SK-N-SH (cell line): ENCODE measurements at regions not wholly inside any gene's neighbourhood (a gene's known extent, or its start where the extent isn't known, plus 50 kb on each side); places are given as distances from the start of the nearest gene placed in this dataset.
A peak's percentile ranks its signal among the peaks of the same experiment; 100 is the strongest.

Experiments
- CTCF ChIA-PET: fragments of 300-600, 350-600 bp; formaldehyde crosslinking; extraction: SDS; loops from one replicate; lab custom pipeline; 2021; lab: Yijun Ruan, JAX
- POLR2A ChIA-PET: fragments of 350-600 bp; sonication (Branson Sonifier 250); formaldehyde crosslinking; extraction: SDS; loops from one replicate; lab custom pipeline; 2020; ENCODE audit warnings: antibody characterized with exemption, inconsistent platforms; lab: Yijun Ruan, JAX
- DNase-seq: peaks from one replicate; pipeline ENCODE4 v3.0.0; 2012
- H2AFZ ChIP-seq: fragments of 200-600 bp; sonication (generic); 2 replicates; pipeline ENCODE4 v1.8.1; 2016; ENCODE audit warnings: antibody characterized with exemption, mild to moderate bottlenecking, low read depth
- H3F3A ChIP-seq: fragments of 200-600 bp; sonication (generic); replicated peaks from 2 replicates; pipeline ENCODE3; 2016; ENCODE audit warnings: antibody characterized with exemption, mild to moderate bottlenecking; ENCODE audit not compliant: insufficient read depth
- H3K27ac ChIP-seq, 2 experiments: fragments of 200-500 bp in 1 of 2; fragments of 200-600 bp in 1 of 2; sonication (Bioruptor generic) in 1 of 2; sonication (generic), shearing (Covaris generic) in 1 of 2; 2 replicates each; pipeline versions ENCODE4 v1.5.1 to v1.6.1; 2014 to 2016; ENCODE audit warnings: low read depth in 2 of 2, inconsistent platforms in 1 of 2, low read length in 1 of 2, mild to moderate bottlenecking in 1 of 2, mixed read lengths in 1 of 2
- H3K27me3 ChIP-seq: fragments of 200-600 bp; sonication (generic), shearing (Covaris generic); 2 replicates; pipeline ENCODE4 v1.6.1; 2016; ENCODE audit warnings: mixed run types; ENCODE audit not compliant: insufficient read depth
- H3K36me3 ChIP-seq, 2 experiments: fragments of 200-500 bp in 1 of 2; fragments of 200-600 bp in 1 of 2; sonication (Bioruptor generic) in 1 of 2; sonication (generic) in 1 of 2; replicated peaks in 1 of 2; 2 replicates each; pipeline versions ENCODE3 to v1.5.1; 2014 to 2016; ENCODE audit warnings: low read length in 1 of 2, mild to moderate bottlenecking in 1 of 2; ENCODE audit not compliant: insufficient read depth in 2 of 2, control insufficient read depth in 1 of 2
- H3K4me1 ChIP-seq, 2 experiments: fragments of 200-500 bp in 1 of 2; fragments of 200-600 bp in 1 of 2; sonication (Bioruptor generic) in 1 of 2; sonication (generic), shearing (Covaris generic) in 1 of 2; 2 replicates each; pipeline versions ENCODE4 v1.5.1 to v1.6.1; 2014 to 2016; ENCODE audit warnings: low read depth in 1 of 2, low read length in 1 of 2, mixed run types in 1 of 2; ENCODE audit not compliant: insufficient read depth in 2 of 2, control insufficient read depth in 1 of 2
- H3K4me2 ChIP-seq: fragments of 200-600 bp; sonication (generic), shearing (Covaris generic); 2 replicates; pipeline ENCODE4 v1.6.1; 2017; ENCODE audit warnings: mixed run types
- H3K4me3 ChIP-seq, 2 experiments: fragments of 200-500 bp in 1 of 2; fragments of 200-600 bp in 1 of 2; sonication (Bioruptor generic) in 1 of 2; sonication (generic), shearing (Covaris generic) in 1 of 2; 2 replicates each; pipeline versions ENCODE4 v1.5.1 to v1.8.1; 2014 to 2016; ENCODE audit warnings: low read depth in 2 of 2, inconsistent platforms in 1 of 2, low read length in 1 of 2, mild to moderate bottlenecking in 1 of 2, mixed read lengths in 1 of 2, moderate library complexity in 1 of 2
- H3K79me2 ChIP-seq: fragments of 200-600 bp; sonication (generic); 2 replicates; pipeline ENCODE4 v1.8.1; 2017; ENCODE audit warnings: mild to moderate bottlenecking; ENCODE audit not compliant: insufficient read depth
- H3K9ac ChIP-seq: fragments of 200-600 bp; sonication (generic); 2 replicates; pipeline ENCODE4 v1.6.1; 2017; ENCODE audit warnings: mixed run types
- H3K9me2 ChIP-seq: fragments of 200-600 bp; sonication (generic); 2 replicates; pipeline ENCODE4 v1.6.1; 2017; ENCODE audit warnings: mixed run types
- H3K9me3 ChIP-seq: fragments of 200-600 bp; sonication (generic); 2 replicates; pipeline ENCODE4 v1.6.1; 2017; ENCODE audit warnings: mixed run types, mild to moderate bottlenecking, moderate library complexity
- H4K20me1 ChIP-seq: fragments of 200-600 bp; sonication (generic); 2 replicates; pipeline ENCODE4 v1.6.1; 2017; ENCODE audit warnings: mild to moderate bottlenecking, mixed run types; ENCODE audit not compliant: insufficient read depth
- CTCF ChIP-seq: fragments of 200-600 bp; sonication (generic); IDR thresholded peaks from 2 replicates; pipeline ENCODE4 v1.6.1; 2017; ENCODE audit warnings: antibody characterized with exemption, mild to moderate bottlenecking, moderate library complexity
- ELF1 ChIP-seq: IDR thresholded peaks from 2 replicates; pipeline ENCODE4 v1.4.0; 2012
- EP300 ChIP-seq, 2 experiments: IDR thresholded peaks; 2 replicates each; pipeline versions ENCODE4 v1.4.0 to v1.6.1; 2012; ENCODE audit warnings: borderline replicate concordance in 1 of 2, low read depth in 1 of 2, low read length in 1 of 2
- EZH2phosphoT487 ChIP-seq: fragments of 200-600 bp; sonication (generic); IDR thresholded peaks from 2 replicates; pipeline ENCODE4 v1.6.1; 2017; ENCODE audit warnings: low read depth, mixed run types, mild to moderate bottlenecking, antibody characterized with exemption, moderate library complexity, borderline replicate concordance
- FOSL2 ChIP-seq: IDR thresholded peaks from 2 replicates; pipeline ENCODE4 v1.4.0; 2012; ENCODE audit warnings: low read depth, mild to moderate bottlenecking, moderate library complexity, borderline replicate concordance
- FOXJ3 ChIP-seq: sonication (generic); formaldehyde crosslinking; IDR thresholded peaks from 2 replicates; pipeline ENCODE4 v1.5.1; 2020; ENCODE audit warnings: mild to moderate bottlenecking, missing genetic modification reagents
- GABPA ChIP-seq: IDR thresholded peaks from 2 replicates; pipeline ENCODE4 v1.4.0; 2012; ENCODE audit warnings: low read depth, mild to moderate bottlenecking
- GATA2 ChIP-seq: sonication (generic); formaldehyde crosslinking; IDR thresholded peaks from 2 replicates; pipeline ENCODE4 v1.5.0; 2020; ENCODE audit warnings: mild to moderate bottlenecking, missing genetic modification reagents
- JUND ChIP-seq: IDR thresholded peaks from 2 replicates; pipeline ENCODE4 v1.4.0; 2012
- MXI1 ChIP-seq: IDR thresholded peaks from 2 replicates; pipeline ENCODE4 v1.6.1; 2012; ENCODE audit warnings: mild to moderate bottlenecking, low read depth, low read length, improper control_type of control experiment
- NRF1 ChIP-seq: IDR thresholded peaks from 2 replicates; pipeline ENCODE4 v1.6.1; 2012; ENCODE audit warnings: low read depth, mild to moderate bottlenecking, low read length
- POLR2AphosphoS5 ChIP-seq: IDR thresholded peaks from 2 replicates; pipeline ENCODE4 v1.6.1; 2012; ENCODE audit warnings: low read depth, low read length
- RAD21 ChIP-seq: IDR thresholded peaks from 2 replicates; pipeline ENCODE4 v1.6.1; 2012; ENCODE audit warnings: mild to moderate bottlenecking, low read length
- RCOR1 ChIP-seq: fragments of 150-350 bp; IDR thresholded peaks from 2 replicates; pipeline ENCODE4 v1.6.1; 2017; ENCODE audit warnings: antibody characterized with exemption, low read length
- RXRA ChIP-seq: IDR thresholded peaks from 2 replicates; pipeline ENCODE4 v1.4.0; 2012; ENCODE audit warnings: low read depth, mild to moderate bottlenecking, borderline replicate concordance
- SIN3A ChIP-seq: IDR thresholded peaks from 2 replicates; pipeline ENCODE4 v1.6.1; 2012; ENCODE audit warnings: low read depth, mild to moderate bottlenecking, low read length, moderate library complexity, borderline replicate concordance
- SMC3 ChIP-seq: IDR thresholded peaks from 2 replicates; pipeline ENCODE4 v1.6.1; 2012; ENCODE audit warnings: low read depth, low read length, improper control_type of control experiment
- TEAD4 ChIP-seq: IDR thresholded peaks from 2 replicates; pipeline ENCODE4 v1.4.0; 2012; ENCODE audit warnings: mild to moderate bottlenecking, borderline replicate concordance; ENCODE audit not compliant: insufficient read depth
- USF1 ChIP-seq: IDR thresholded peaks from 2 replicates; pipeline ENCODE4 v1.4.0; 2012; ENCODE audit warnings: low read depth, borderline replicate concordance
- YY1 ChIP-seq: IDR thresholded peaks from 2 replicates; pipeline ENCODE4 v1.4.0; 2012; ENCODE audit warnings: low read depth, mild to moderate bottlenecking
- WGBS: methylation state at CpG from one replicate; pipeline ENCODE4 v1.1.6; 2017; ENCODE audit warnings: low lambda C conversion rate; 5-methylcytosine and 5-hydroxymethylcytosine counted together
- TF ChIP-seq, protein P1 (sequence below): IDR thresholded peaks from 2 replicates; pipeline ENCODE4 v1.4.0; 2012; ENCODE audit warnings: low read depth
- TF ChIP-seq, protein P2 (sequence below): fragments of 150-350 bp; IDR thresholded peaks from 2 replicates; pipeline ENCODE4 v1.6.1; 2017; ENCODE audit warnings: antibody characterized with exemption, low read length, low read depth, borderline replicate concordance
- TF ChIP-seq, protein P3 (sequence below): IDR thresholded peaks from 2 replicates; pipeline ENCODE4; 2012

DNA sequence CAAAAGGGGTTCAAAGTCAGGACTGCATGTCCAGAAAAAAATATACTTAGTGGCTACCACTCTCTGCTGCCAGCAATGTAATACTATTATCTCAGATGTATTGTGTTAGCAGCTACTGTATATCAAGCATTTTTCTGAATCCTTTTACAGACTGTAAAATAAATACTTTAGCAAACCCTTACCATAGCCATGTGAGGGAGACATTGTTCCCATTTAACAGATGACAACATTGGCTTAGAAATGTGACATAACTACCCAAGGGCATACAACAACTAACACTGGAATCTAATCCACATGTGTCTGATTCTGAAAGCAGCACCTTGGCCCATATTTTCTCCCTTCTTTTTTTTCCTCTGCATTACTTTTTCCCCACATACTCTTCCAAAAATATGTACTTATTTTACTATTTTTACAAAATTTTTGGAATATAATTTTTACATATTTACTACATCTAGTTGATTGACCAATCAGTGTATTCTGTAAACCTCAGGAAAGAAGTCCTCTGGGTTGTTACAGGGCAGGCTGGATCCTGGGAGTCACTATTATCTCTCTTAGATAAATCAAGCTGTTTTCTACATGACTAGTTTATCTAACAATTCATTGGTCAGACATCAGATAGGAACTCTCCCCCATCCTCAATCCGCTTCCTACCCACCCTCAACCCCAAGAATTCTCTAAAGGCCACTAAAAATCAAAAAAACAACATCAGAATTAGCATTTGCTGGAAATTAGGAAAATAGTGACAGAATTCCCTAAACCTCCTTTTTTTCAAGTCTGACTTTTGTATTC lies 154.1 kb downstream of the BTG1 start:
- no peak overlapping the region for H3K4me2 ChIP-seq
- no peak for DNase-seq
- no peaks in the 10 kb centered on the region for H3K36me3 ChIP-seq
- TF ChIP-seq TEAD4 (no peak), YY1 (no peak), ELF1 (no peak), RAD21 (no peak), EZH2phosphoT487 (no peak), MXI1 (no peak), GATA2 (no peak), RCOR1 (no peak), SMC3 (no peak)
- TF ChIP-seq, protein P1, sequence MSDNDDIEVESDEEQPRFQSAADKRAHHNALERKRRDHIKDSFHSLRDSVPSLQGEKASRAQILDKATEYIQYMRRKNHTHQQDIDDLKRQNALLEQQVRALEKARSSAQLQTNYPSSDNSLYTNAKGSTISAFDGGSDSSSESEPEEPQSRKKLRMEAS = no peak
- CTCF ChIA-PET = interaction anchor here (0.6 to 2.2 kb wide), 3 partner anchors 11 to 610 kb away, joined by 3 to 8 read pairs (median 8); no protein-coding TSS in a partner anchor
- no peak overlapping the region for H2AFZ ChIP-seq
- H3K9me3 ChIP-seq = no peaks in the 10 kb centered on the region
- no peak overlapping the region for H3K4me3 ChIP-seq
- H4K20me1 ChIP-seq = no peaks in the 10 kb centered on the region
- 93% methylated on average over 1 of the region's 1 CpG for WGBS
- H3K27ac ChIP-seq = peak overlapping the region in 1 of 2 experiments; percentile 64; a peak in 3 of 4 replicates
- no peaks in the 10 kb centered on the region for H3K27me3 ChIP-seq
- no peaks in the 10 kb centered on the region for H3K79me2 ChIP-seq
- H3K9ac ChIP-seq = no peak overlapping the region
- H3K4me1 ChIP-seq = peaks cover 14 to 17% of the 10 kb centered on the region in 2 experiments
- no peaks in the 10 kb centered on the region for H3K9me2 ChIP-seq
- H3F3A ChIP-seq = peaks cover 9% of the 10 kb centered on the region
- POLR2A ChIA-PET = no interaction called here

GRCh38 chr12:91990525-91990924 lies 155.1 kb downstream of the BTG1 start:
- peak overlapping the region in 1 of 2 experiments; percentile 64; a peak in 3 of 4 replicates for H3K27ac ChIP-seq
- 77% methylated on average over 2 of the region's 2 CpGs for WGBS
- POLR2A ChIA-PET = no interaction called here

More at GRCh38 chr12:91990525-91990924, 155.1 kb downstream of the BTG1 start:
- Histone ChIP-seq H2AFZ (peak overlapping the region; percentile 37; the same call in 1 of the 2 replicates), H3F3A (peaks cover 9% of the 10 kb centered on the region), H3K27me3 (no peaks in the 10 kb centered on the region), H3K9me2 (no peaks in the 10 kb centered on the region), H3K79me2 (no peaks in the 10 kb centered on the region), H3K4me1 (peaks cover 22 to 24% of the 10 kb centered on the region in 2 experiments), H3K4me2 (peak overlapping the region; percentile 11; the same call in 1 of the 2 replicates), H3K9ac (no peak overlapping the region), H3K9me3 (no peaks in the 10 kb centered on the region), H4K20me1 (no peaks in the 10 kb centered on the region), H3K4me3 (no peak overlapping the region), H3K36me3 (no peaks in the 10 kb centered on the region)
- no peak for TF ChIP-seq RXRA
- TF ChIP-seq MXI1 = no peak
- TF ChIP-seq GABPA = no peak
- TF ChIP-seq NRF1 = no peak
- no peak for TF ChIP-seq YY1
- no peak for TF ChIP-seq FOSL2
- TF ChIP-seq, protein P2, sequence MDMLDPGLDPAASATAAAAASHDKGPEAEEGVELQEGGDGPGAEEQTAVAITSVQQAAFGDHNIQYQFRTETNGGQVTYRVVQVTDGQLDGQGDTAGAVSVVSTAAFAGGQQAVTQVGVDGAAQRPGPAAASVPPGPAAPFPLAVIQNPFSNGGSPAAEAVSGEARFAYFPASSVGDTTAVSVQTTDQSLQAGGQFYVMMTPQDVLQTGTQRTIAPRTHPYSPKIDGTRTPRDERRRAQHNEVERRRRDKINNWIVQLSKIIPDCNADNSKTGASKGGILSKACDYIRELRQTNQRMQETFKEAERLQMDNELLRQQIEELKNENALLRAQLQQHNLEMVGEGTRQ = no peak
- no peak for TF ChIP-seq CTCF
- TF ChIP-seq JUND = no peak
- no peak for TF ChIP-seq SIN3A
- no peak for TF ChIP-seq FOXJ3 (CRISPR knock-in tag)
- TF ChIP-seq POLR2AphosphoS5 = no peak
- TF ChIP-seq USF1 = no peak
- TF ChIP-seq EP300 (IDR thresholded peaks at IDR 0.05; ENCODE audit: borderline replicate concordance in 1 of 2, low read depth in 1 of 2, low read length in 1 of 2) = no peak
- TF ChIP-seq, protein P3, sequence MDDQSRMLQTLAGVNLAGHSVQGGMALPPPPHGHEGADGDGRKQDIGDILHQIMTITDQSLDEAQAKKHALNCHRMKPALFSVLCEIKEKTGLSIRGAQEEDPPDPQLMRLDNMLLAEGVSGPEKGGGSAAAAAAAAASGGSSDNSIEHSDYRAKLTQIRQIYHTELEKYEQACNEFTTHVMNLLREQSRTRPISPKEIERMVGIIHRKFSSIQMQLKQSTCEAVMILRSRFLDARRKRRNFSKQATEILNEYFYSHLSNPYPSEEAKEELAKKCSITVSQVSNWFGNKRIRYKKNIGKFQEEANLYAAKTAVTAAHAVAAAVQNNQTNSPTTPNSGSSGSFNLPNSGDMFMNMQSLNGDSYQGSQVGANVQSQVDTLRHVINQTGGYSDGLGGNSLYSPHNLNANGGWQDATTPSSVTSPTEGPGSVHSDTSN = no peak
- CTCF ChIA-PET = interaction anchor here (2.2 kb wide), 1 partner anchor 178 kb away, joined by 8 read pairs; no protein-coding TSS in a partner anchor
- DNase-seq = no peak
